CD14-positive monocyte (primary cell): ENCODE measurements at regions not wholly inside any gene's neighbourhood (a gene's known extent, or its start where the extent isn't known, plus 50 kb on each side); places are given as distances from the start of the nearest gene placed in this dataset.

Experiments
- DNase-seq, 3 donors: peaks; one replicate each; pipeline ENCODE4 v3.0.0-alpha.2; 2011 to 2022
- H2AFZ ChIP-seq: 2 replicates; pipeline ENCODE4 v1.6.0; 2012; ENCODE audit warnings: mild to moderate bottlenecking, low read depth, low read length, inconsistent platforms; ENCODE audit not compliant: insufficient read depth, poor library complexity, severe bottlenecking
- H3K27ac ChIP-seq, 2 donors: 1 replicate in 1 of 2; 2 replicates in 1 of 2; pipeline ENCODE4 v1.5.1; 2012 to 2013; ENCODE audit warnings: low read length in 2 of 2, control low read depth in 1 of 2, inconsistent platforms in 1 of 2, low read depth in 1 of 2, mild to moderate bottlenecking in 1 of 2
- H3K27me3 ChIP-seq, 2 donors: one replicate each; pipeline versions ENCODE4 v1.6.0 to v1.6.1; 2011 to 2013; ENCODE audit warnings: low read length in 2 of 2; ENCODE audit not compliant: control insufficient read depth in 2 of 2, insufficient read depth in 2 of 2
- H3K36me3 ChIP-seq, 2 donors: replicated peaks in 1 of 2; 1 replicate in 1 of 2; 2 replicates in 1 of 2; pipeline versions ENCODE4 v1.5.1 to v1.6.1; 2012 to 2013; ENCODE audit warnings: low read length in 2 of 2, control low read depth in 1 of 2, inconsistent platforms in 1 of 2, mild to moderate bottlenecking in 1 of 2; ENCODE audit not compliant: insufficient read depth in 2 of 2, control insufficient read depth in 1 of 2
- H3K4me1 ChIP-seq, 2 donors: 1 replicate in 1 of 2; 2 replicates in 1 of 2; pipeline versions ENCODE4 v1.5.1 to v1.6.1; 2012 to 2013; ENCODE audit warnings: low read length in 2 of 2, control low read depth in 1 of 2, inconsistent platforms in 1 of 2, mild to moderate bottlenecking in 1 of 2, moderate library complexity in 1 of 2; ENCODE audit not compliant: insufficient read depth in 2 of 2, control insufficient read depth in 1 of 2
- H3K4me2 ChIP-seq: replicated peaks from 2 replicates; pipeline ENCODE3; 2012; ENCODE audit warnings: low read length, moderate library complexity, mild to moderate bottlenecking; ENCODE audit not compliant: poor library complexity, severe bottlenecking; ENCODE audit errors: extremely low read depth
- H3K4me3 ChIP-seq, 3 experiments: fragments of 200-600 bp in 1 of 3; sonication (generic) in 1 of 3; replicated peaks in 1 of 3; 1 replicate in 2 of 3; 2 replicates in 1 of 3; pipeline ENCODE4 v1.5.1; 2011 to 2013; ENCODE audit warnings: low read length in 3 of 3, mild to moderate bottlenecking in 3 of 3, control low read depth in 2 of 3, low read depth in 2 of 3, inconsistent platforms in 1 of 3, moderate library complexity in 1 of 3
- H3K79me2 ChIP-seq: 2 replicates; pipeline ENCODE4 v1.6.0; 2012; ENCODE audit warnings: mild to moderate bottlenecking, control low read depth, inconsistent platforms, low read length, moderate library complexity; ENCODE audit not compliant: insufficient read depth
- H3K9ac ChIP-seq: 2 replicates; pipeline ENCODE4 v1.6.0; 2017; ENCODE audit warnings: low read length, mild to moderate bottlenecking; ENCODE audit not compliant: insufficient read depth, poor library complexity, severe bottlenecking
- H3K9me3 ChIP-seq, 2 donors: replicated peaks in 1 of 2; 1 replicate in 1 of 2; 2 replicates in 1 of 2; pipeline versions ENCODE4 v1.5.1 to v1.6.1; 2012 to 2013; ENCODE audit warnings: low read length in 2 of 2, control low read depth in 1 of 2; ENCODE audit not compliant: control insufficient read depth in 1 of 2, insufficient read depth in 1 of 2
- H4K20me1 ChIP-seq: 2 replicates; pipeline ENCODE4 v1.6.0; 2012; ENCODE audit warnings: mild to moderate bottlenecking, low read length, control low read depth, moderate library complexity; ENCODE audit not compliant: insufficient read depth
- H3K27ac Mint-ChIP-seq, 7 donors: one replicate each; pipeline ENCODE4 v1.8.0; 2020; ENCODE audit warnings: mild to moderate bottlenecking in 7 of 7, mixed read lengths in 7 of 7, moderate library complexity in 6 of 7, inconsistent platforms in 2 of 7
- H3K27me3 Mint-ChIP-seq, 3 donors: one replicate each; pipeline ENCODE4 v1.8.0; 2021 to 2022; ENCODE audit warnings: low read depth in 3 of 3, mild to moderate bottlenecking in 3 of 3, mixed read lengths in 3 of 3, moderate library complexity in 3 of 3, inconsistent platforms in 1 of 3
- H3K36me3 Mint-ChIP-seq, 2 donors: one replicate each; pipeline ENCODE4 v1.8.0; 2020; ENCODE audit warnings: mixed read lengths in 2 of 2, inconsistent platforms in 1 of 2, mild to moderate bottlenecking in 1 of 2
- H3K4me1 Mint-ChIP-seq: one replicate; pipeline ENCODE4 v1.8.0; 2020; ENCODE audit warnings: mild to moderate bottlenecking, mixed read lengths
- H3K4me3 Mint-ChIP-seq, 2 donors: one replicate each; pipeline ENCODE4 v1.8.0; 2020; ENCODE audit warnings: mild to moderate bottlenecking in 2 of 2, mixed read lengths in 2 of 2, moderate library complexity in 1 of 2
- H3K9me3 Mint-ChIP-seq, 7 donors: one replicate each; pipeline ENCODE4 v1.8.0; 2020 to 2022; ENCODE audit warnings: mixed read lengths in 7 of 7, mild to moderate bottlenecking in 6 of 7, moderate library complexity in 6 of 7, inconsistent platforms in 2 of 7
- CTCF ChIP-seq: fragments of 200-600 bp; IDR thresholded peaks from one replicate; pipeline ENCODE4 v1.8.0; 2022; ENCODE audit warnings: antibody characterized with exemption, mild to moderate bottlenecking
- WGBS: methylation state at CpG from one replicate; pipeline ENCODE4 v1.1.5; 2013; ENCODE audit warnings: missing lambda C conversion rate; ENCODE audit not compliant: insufficient coverage; 5-methylcytosine and 5-hydroxymethylcytosine counted together
- intact Hi-C, 2 donors: fragments of 100-400 bp; cut with micrococcal nuclease; formaldehyde crosslinking; loops; one replicate each; pipeline versions ENCODE4 v1.15.0 to v1.15.1; 2023

GRCh38 chr12:92518071-92518470 is 184.7 kb upstream of the PLEKHG7 start:
- DNase-seq: no peak
- no peak overlapping the region for H3K9ac ChIP-seq
- Mint-ChIP-seq H3K9me3 (peaks cover 0 to 6% (median 2%) of the 10 kb centered on the region in 7 donors), H3K27ac (no peak overlapping the region), H3K4me3 (no peak overlapping the region), H3K36me3 (no peaks in the 10 kb centered on the region), H3K4me1 (peaks cover 9% of the 10 kb centered on the region), H3K27me3 (peaks cover 0 to 3% (median 0%) of the 10 kb centered on the region in 3 donors)
- TF ChIP-seq CTCF: no peak
- H3K36me3 ChIP-seq: no peaks in the 10 kb centered on the region
- H4K20me1 ChIP-seq: no peaks in the 10 kb centered on the region
- no CpG with 5 or more reads among the region's 4 CpGs for WGBS
- H3K79me2 ChIP-seq: no peaks in the 10 kb centered on the region
- no peak overlapping the region for H3K27ac ChIP-seq
- H3K9me3 ChIP-seq: no peaks in the 10 kb centered on the region
- H3K4me1 ChIP-seq: peaks cover 0 to 9% of the 10 kb centered on the region in 2 donors
- no peak overlapping the region for H2AFZ ChIP-seq
- H3K4me3 ChIP-seq: no peak overlapping the region
- intact Hi-C loops: no loop called here
- H3K4me2 ChIP-seq: no peak overlapping the region
- H3K27me3 ChIP-seq: no peaks in the 10 kb centered on the region

- Histone ChIP-seq H3K27ac (no peak overlapping the region), H4K20me1 (no peaks in the 10 kb centered on the region), H3K79me2 (no peaks in the 10 kb centered on the region), H3K36me3 (no peaks in the 10 kb centered on the region), H3K9me3 (no peaks in the 10 kb centered on the region), H3K4me3 (no peak overlapping the region), H3K9ac (no peak overlapping the region), H3K27me3 (no peaks in the 10 kb centered on the region), H2AFZ (no peak overlapping the region), H3K4me2 (no peak overlapping the region), H3K4me1 (peaks cover 7 to 26% of the 10 kb centered on the region in 2 donors)
- peak in 1 of 3 donors; percentile 44 for DNase-seq
- Mint-ChIP-seq H3K27me3 (peaks cover 0 to 3% (median 0%) of the 10 kb centered on the region in 3 donors), H3K4me1 (peaks cover 25% of the 10 kb centered on the region), H3K36me3 (no peaks in the 10 kb centered on the region), H3K27ac (peak overlapping the region in 1 of 7 donors; percentile 11), H3K9me3 (peaks cover 0 to 5% (median 2%) of the 10 kb centered on the region in 7 donors), H3K4me3 (no peak overlapping the region)
- WGBS: no CpG with 5 or more reads among the region's 1 CpG
- no peak for TF ChIP-seq CTCF
- intact Hi-C loops: no loop called here
Measured at GRCh38 chr12:92516277-92516600, 186.6 kb upstream of the PLEKHG7 start.
